ENCODE measurements at regions not wholly inside any gene's neighbourhood (a gene's known extent, or its start where the extent isn't known, plus 50 kb on each side); places are given as distances from the start of the nearest gene placed in this dataset.

GRCh38 chrX:13518126-13518525, 51.3 kb upstream of the EGFL6 start:
- H3K4me3 ChIP-seq (ENCODE audit: low read length) = no peak overlapping the region
- no peak for TF ChIP-seq ZNF274 (IDR thresholded peaks at IDR 0.05; ENCODE audit: low read depth, low read length)

GRCh38 chrX:13515211-13515930, 54.0 kb upstream of the EGFL6 start:
- no peak overlapping the region for H3K4me3 ChIP-seq (ENCODE audit: low read length)
- TF ChIP-seq ZNF274 (IDR thresholded peaks at IDR 0.05; ENCODE audit: low read depth, low read length) = no peak

GRCh38 chrX:13511944-13512330, 57.5 kb upstream of the EGFL6 start:
- no peak for TF ChIP-seq ZNF274 (IDR thresholded peaks at IDR 0.05; ENCODE audit: low read depth, low read length)
- H3K4me3 ChIP-seq (ENCODE audit: low read length) = no peak overlapping the region

GRCh38 chrX:13511241-13511943, 58.0 kb upstream of the EGFL6 start:
- no peak for TF ChIP-seq ZNF274 (IDR thresholded peaks at IDR 0.05; ENCODE audit: low read depth, low read length)
- no peak overlapping the region for H3K4me3 ChIP-seq (ENCODE audit: low read length)

- no peak for TF ChIP-seq ZNF274 (IDR thresholded peaks at IDR 0.05; ENCODE audit: low read depth, low read length)
- no peak overlapping the region for H3K4me3 ChIP-seq (ENCODE audit: low read length)
Observed at GRCh38 chrX:13507893-13508292, 61.5 kb upstream of the EGFL6 start.

GRCh38 chrX:13506574-13506973, 62.8 kb upstream of the EGFL6 start:
- H3K4me3 ChIP-seq (ENCODE audit: low read length) = no peak overlapping the region
- no peak for TF ChIP-seq ZNF274 (IDR thresholded peaks at IDR 0.05; ENCODE audit: low read depth, low read length)

GRCh38 chrX:13502590-13502989, 66.8 kb upstream of the EGFL6 start:
- H3K4me3 ChIP-seq (ENCODE audit: low read length) = no peak overlapping the region
- no peak for TF ChIP-seq ZNF274 (IDR thresholded peaks at IDR 0.05; ENCODE audit: low read depth, low read length)

- TF ChIP-seq ZNF274 (IDR thresholded peaks at IDR 0.05; ENCODE audit: low read depth, low read length) = no peak
- no peak overlapping the region for H3K4me3 ChIP-seq (ENCODE audit: low read length)
Observed at GRCh38 chrX:13499736-13500135, 69.7 kb upstream of the EGFL6 start.

- TF ChIP-seq ZNF274 (IDR thresholded peaks at IDR 0.05; ENCODE audit: low read depth, low read length) = no peak
Observed at GRCh38 chrX:13498238-13498637, 71.2 kb upstream of the EGFL6 start.

GRCh38 chrX:13495232-13495631, 74.2 kb upstream of the EGFL6 start:
- H3K4me3 ChIP-seq (ENCODE audit: low read length) = no peak overlapping the region
- TF ChIP-seq ZNF274 (IDR thresholded peaks at IDR 0.05; ENCODE audit: low read depth, low read length) = no peak

More at GRCh38 chrX:13498238-13498637, 71.2 kb upstream of the EGFL6 start:
- no peak overlapping the region for H3K4me3 ChIP-seq (ENCODE audit: low read length)

- no peak overlapping the region for H3K4me3 ChIP-seq (ENCODE audit: low read length)
- no peak for TF ChIP-seq ZNF274 (IDR thresholded peaks at IDR 0.05; ENCODE audit: low read depth, low read length)
Observed at GRCh38 chrX:13494562-13494961, 74.8 kb upstream of the EGFL6 start.

GRCh38 chrX:13493659-13494058, 75.7 kb upstream of the EGFL6 start:
- no peak for TF ChIP-seq ZNF274 (IDR thresholded peaks at IDR 0.05; ENCODE audit: low read depth, low read length)
- no peak overlapping the region for H3K4me3 ChIP-seq (ENCODE audit: low read length)

GRCh38 chrX:13492286-13492685, 77.1 kb upstream of the EGFL6 start:
- no peak for TF ChIP-seq ZNF274 (IDR thresholded peaks at IDR 0.05; ENCODE audit: low read depth, low read length)

GRCh38 chrX:13491061-13491460, 78.3 kb upstream of the EGFL6 start:
- no peak for TF ChIP-seq ZNF274 (IDR thresholded peaks at IDR 0.05; ENCODE audit: low read depth, low read length)
- no peak overlapping the region for H3K4me3 ChIP-seq (ENCODE audit: low read length)

More at GRCh38 chrX:13492286-13492685, 77.1 kb upstream of the EGFL6 start:
- H3K4me3 ChIP-seq (ENCODE audit: low read length) = no peak overlapping the region

GRCh38 chrX:13489454-13489853, 79.9 kb upstream of the EGFL6 start:
- TF ChIP-seq ZNF274 (IDR thresholded peaks at IDR 0.05; ENCODE audit: low read depth, low read length) = no peak
- H3K4me3 ChIP-seq (ENCODE audit: low read length) = no peak overlapping the region

Measured in GM08714 (cell line).